Left hindlimb (tissue), 1 donor: ENCODE measurements at regions not wholly inside any gene's neighbourhood (a gene's known extent, or its start where the extent isn't known, plus 50 kb on each side); places are given as distances from the start of the nearest gene placed in this dataset.

Experiments
- DNase-seq: peaks from one replicate; pipeline ENCODE4 v3.0.0-alpha.2; 2018

DNA sequence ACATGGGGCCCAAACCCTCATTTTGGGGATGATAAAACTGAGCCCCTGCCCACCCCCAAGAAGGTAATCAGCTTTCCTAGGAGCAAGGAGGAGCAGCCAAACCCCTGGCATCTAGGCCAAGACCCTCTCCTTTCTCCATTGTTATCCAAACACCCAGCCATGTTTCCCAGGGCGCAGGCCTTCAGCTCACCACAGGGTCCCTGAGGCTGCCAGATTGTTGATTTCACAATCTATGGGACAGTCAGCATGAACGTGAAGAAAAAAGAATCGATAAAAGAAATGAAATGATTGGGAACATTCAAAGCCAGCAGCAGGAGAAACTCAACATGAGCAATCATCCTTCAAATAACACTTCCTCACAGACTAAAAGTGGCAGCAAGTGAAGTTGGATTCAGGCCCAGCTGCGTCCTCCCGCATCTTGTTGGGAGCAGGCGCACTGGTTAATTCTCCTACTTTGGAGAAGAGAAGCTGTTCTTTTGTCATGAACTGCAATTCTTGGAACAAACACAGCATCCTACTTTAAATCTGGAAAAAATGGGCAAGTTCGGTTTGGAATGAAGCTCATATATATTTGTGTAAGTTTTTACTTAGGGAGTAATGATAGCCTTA is 241.8 kb upstream of the PRDM1 start:
- no peak for DNase-seq

DNA sequence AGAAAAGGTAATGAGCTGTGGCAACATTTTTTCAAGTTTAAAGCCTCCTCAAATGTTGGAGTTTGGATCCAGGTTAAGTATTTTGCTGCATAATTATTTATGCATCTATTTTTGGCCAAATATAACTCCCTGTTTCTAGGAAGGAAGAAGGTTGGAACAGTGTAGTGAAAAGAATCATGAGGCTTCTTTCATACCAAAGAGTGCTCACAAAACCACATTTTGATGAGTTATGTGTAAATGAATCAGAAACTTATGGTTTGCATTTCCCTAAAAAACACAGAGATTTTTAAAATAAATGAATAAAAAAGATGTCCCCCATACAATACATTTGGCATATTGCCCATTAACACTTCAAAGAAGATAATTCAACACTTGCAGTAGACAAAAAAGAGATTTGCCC is 246.9 kb upstream of the PRDM1 start:
- DNase-seq, result no peak

- no peak for DNase-seq
Observed at GRCh38 chr6:105838171-105838570, 248.0 kb upstream of the PRDM1 start.

- no peak for DNase-seq
Observed at GRCh38 chr6:105836889-105837288, 249.2 kb upstream of the PRDM1 start.

DNA sequence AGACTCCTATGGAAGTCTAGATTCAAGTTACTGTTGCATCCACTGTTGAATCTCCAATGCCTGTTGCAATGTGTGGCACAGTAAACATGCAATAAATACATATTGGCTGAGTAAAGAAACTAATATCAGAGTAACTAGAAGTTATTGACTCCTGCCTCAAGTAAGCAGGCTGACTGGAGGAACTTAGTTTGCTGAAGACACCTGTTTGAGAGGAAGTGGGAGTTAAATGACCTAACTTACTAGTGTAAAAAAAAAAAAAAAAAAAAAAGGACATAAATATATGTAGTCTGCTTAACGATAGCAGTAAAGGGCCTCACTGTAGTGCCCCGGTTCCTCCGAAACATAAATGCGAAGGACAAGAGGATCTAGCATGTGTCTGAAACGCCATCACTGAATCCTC is 249.8 kb upstream of the PRDM1 start:
- no peak for DNase-seq

- no peak for DNase-seq
Observed at GRCh38 chr6:105835373-105835772, 250.8 kb upstream of the PRDM1 start.

- DNase-seq, result no peak
Observed at GRCh38 chr6:105833959-105834947, 251.9 kb upstream of the PRDM1 start.

- DNase-seq, result no peak
Observed at GRCh38 chr6:105832313-105832761, 253.8 kb upstream of the PRDM1 start.

DNA sequence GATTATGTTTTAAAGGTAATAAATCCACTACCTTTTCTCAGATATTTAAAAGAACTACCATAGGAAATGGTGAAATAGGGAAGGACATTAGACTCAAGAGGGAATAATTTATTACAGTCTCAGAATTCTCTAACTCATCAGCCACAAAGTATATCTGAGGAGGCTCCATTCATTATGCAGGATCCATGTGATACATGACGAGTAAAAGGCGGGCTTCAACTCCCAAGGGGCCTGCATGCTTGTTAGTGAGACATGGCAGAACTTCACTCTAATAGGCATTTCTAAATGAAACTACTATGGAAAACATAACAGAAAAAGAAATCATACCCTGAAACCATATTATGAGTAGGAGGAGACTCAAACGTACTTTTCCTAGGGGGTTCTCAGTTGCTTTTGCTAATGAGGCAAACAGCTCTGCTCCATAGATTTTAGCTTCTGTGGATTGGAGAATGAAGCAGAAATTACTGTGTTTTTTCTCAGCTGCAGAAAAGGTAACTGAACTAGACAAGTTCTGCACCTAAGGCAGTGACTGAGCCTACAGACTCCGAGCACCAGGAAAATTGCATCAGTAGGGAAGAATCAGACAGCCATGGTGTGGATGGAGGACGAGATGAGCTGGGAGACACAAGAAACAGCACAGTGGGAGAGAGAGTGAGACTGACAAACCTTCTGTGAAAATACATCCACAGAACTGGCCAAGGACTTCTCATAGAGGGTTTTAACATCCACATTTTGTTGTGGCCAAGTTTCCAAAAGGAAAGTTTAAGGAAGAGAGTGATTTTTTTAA is 254.6 kb upstream of the PRDM1 start:
- no peak for DNase-seq

DNA sequence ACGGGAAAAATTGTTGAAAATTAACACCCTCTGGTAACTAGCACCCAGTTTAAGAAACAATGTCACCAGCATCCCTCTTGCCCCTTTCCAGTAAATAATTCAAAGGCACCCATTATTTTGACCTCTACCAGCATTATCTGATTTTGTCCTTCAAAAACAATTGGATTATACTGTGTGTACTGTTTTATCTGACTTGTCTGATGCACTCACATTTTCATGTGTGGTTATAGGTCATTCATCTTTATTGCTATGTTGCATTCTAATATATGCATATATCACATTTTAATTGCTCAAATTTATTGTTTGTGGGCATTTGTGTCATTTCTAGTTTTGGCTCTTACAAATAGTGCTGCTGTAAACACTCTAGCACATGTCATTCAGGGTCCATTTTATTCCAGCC is 260.9 kb upstream of the PRDM1 start:
- DNase-seq, result no peak

DNA sequence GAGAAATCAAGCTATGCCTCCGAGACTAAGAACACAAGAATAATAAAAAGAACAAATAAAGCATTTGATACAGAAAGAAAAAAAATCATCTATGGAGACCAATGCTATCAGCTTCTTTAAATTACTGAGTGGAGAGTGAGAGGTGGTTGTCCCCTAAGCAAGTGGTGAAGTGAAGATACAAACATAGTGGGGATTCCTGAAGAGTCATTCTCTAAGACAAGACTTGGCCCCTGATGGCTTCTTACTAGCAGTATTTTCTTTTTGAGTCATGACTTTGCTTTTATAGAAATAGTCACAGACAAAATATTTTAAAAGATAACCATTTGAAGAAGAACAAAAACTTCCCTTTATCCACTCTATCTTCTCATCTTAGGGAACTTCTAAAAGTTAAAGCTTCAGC is 261.4 kb upstream of the PRDM1 start:
- DNase-seq, result no peak

DNA sequence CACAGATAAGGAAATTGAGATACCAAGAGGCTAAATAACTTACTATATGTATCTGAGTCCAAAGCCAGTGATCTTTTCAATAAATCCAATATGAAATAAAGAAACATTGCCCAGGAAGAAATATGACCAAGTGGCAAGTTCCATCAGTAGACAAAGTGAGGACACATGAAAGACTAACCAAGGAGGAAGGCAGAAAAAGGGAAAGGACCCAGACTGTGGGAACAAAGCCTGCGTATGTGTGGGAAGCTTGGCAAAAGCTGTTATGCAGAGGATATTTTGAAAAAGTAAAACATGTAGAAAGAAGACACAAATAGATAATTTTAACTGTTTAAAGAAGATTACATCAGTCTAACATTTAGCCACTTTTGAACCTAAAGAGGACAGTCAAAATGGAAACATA is 264.4 kb upstream of the PRDM1 start:
- no peak for DNase-seq

DNA sequence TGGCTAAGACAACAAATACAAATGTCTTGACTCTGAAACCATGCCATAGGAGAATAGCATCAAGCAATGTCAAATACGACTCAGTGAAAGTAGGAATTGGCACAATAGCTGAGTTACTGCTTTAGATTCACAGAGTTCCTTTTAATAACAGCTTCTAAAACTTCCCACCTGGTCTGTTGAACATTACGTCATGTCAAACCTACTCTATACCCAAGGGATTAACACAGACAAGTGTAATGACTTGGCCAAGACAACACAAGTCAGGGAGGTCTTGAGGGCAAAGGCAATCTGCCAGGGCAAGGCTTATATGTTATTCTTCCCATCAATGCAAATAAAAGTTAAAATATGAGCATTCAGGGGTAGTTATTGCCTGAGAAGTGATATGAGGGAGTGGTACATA is 265.1 kb upstream of the PRDM1 start:
- DNase-seq, result no peak

GRCh38 chr6:105819745-105820144 is 266.4 kb upstream of the PRDM1 start:
- DNase-seq, result no peak

DNA sequence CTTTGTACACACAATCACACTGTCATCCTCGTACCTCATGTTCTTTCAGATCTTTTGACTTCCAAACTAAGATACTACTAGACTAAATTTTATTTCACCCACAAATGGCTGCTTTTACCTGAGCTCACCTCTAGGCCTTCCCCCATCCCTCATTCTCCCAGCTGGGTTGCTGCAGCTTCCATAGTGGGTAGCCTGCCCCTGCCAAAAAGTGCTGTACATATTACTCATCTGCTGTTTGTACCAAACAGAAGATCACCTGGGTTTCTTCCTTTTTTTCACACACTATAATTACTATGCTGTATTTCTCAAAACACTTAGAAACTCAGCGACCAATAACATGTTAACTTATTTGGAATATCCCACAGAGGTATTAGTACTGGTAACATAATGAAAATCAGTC is 267.6 kb upstream of the PRDM1 start:
- no peak for DNase-seq

DNA sequence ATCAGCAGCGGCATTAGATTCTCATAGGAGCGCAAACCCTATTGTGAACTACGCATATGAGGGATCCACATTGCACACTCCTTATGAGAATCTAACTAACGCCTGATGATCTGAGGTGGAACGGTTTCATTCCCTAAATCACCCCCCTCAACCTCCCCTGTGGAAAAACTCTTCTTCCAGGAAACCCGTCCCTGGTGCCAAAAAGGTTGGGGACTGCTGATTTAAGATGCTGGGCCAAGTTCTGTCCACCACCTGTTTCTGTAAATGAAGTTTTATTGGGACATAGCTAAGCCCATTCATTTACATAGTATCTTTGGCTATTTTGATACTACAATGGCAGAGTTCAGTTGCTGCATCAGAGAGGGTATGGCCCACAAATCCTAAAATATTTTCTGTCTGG is 268.2 kb upstream of the PRDM1 start:
- no peak for DNase-seq

GRCh38 chr6:105817370-105817769 is 268.8 kb upstream of the PRDM1 start:
- no peak for DNase-seq

DNA sequence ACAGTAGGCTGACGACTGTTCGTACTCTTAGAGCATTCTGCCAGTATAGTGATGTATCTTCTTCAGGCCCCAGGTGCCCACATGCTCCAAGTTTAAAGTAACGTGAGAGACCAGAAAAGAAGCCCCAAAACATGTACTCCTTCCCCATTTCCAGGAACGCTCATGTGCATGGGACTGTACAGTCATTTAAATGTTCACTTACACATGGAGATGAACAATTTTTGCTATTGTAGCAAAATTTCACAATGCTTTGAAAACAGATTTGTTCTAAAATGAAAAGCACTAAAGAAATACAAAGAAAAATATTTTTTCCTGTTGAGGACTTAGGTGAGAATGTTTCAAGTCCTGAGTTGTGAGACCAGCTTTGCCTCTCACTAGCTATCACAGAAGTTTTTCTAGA is 269.3 kb upstream of the PRDM1 start:
- DNase-seq, result no peak

GRCh38 chr6:105815661-105816555 is 270.2 kb upstream of the PRDM1 start:
- no peak for DNase-seq

DNA sequence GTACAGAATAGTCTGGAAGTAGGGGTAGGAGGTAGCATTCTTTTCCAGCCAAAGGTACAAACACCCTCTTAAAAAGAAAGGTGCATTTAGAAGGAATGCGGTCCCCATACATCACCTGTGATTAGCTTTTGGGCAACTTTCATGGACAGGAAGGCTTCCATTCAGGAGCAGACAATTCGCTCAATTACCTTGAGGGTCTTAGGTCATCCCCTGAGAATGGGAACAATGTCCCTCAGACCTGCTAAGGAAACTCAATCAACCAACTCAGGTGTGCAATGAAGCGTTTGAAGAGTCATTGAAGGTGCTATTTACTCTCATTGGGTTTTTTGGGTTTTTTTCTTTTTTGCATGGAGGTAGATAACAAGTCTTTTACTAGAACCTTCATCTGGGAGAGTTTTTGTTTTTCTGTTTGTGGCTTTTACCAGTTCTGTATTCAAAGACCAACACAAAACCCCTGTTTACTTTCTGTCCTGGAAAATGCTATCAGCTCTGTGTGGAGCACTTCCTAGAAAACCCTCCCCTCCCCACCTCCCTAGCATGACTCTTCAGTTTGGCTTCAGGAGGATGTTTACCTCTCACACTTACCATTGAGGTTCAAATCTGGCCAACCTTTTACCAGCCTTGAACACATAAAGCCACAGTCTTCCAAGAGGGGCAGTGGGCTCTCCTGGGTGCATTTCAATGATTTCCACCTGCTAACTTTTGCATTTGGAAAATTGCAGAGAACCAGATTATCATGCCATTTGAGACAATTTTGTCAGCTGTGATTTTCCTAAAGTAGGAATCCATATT is 271.2 kb upstream of the PRDM1 start:
- no peak for DNase-seq

DNA sequence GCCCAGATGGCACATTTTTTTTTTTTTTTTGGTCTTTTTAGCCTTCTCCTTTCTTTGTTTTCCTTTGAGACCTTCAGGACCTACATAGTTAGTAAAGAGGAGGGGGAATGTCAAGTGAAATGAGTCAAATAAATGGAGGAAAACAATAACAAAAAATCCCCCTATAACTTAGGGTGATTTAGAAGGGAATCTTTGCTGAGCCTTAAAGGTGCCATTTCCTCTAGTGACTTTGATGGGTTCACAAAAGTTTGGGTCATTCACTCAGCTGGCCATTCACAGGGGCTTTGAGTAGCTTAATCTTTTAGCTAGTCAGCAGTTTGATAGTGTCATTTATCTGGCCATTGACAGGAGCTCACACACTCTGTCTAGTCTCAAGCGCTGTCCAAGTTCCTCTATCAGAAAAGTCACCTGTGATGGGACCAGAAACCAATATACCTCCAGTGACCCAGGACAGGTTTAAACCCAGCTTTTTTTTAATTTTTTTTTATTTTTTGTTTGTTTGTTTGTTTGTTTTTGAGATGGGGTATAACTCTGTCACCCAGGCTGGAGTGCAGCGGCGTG is 275.1 kb upstream of the PRDM1 start:
- no peak for DNase-seq
